ENCODE measurements at regions not wholly inside any gene's neighbourhood (a gene's known extent, or its start where the extent isn't known, plus 50 kb on each side); places are given as distances from the start of the nearest gene placed in this dataset.
"Not testable (repeated sequence)": the region's sequence is repeated elsewhere in the genome, so short reads cannot be mapped to it uniquely, and the experiment has no call there.

GRCh38 chr3:75380276-75380771 is 283.8 kb upstream of the FRG2C start:
- Mint-ChIP-seq H3K4me3 (no peak overlapping the region), H3K27me3 (ENCODE audit: low read depth in 3 of 3) (peaks cover 0 to 5% (median 2%) of the 10 kb centered on the region in 3 donors), H3K36me3 (no peaks in the 10 kb centered on the region), H3K9me3 (peaks cover 0 to 3% (median 1%) of the 10 kb centered on the region in 6 donors), H3K4me1 (no peaks in the 10 kb centered on the region), H3K27ac (no peak overlapping the region)
- no peak for DNase-seq

GRCh38 chr3:75384016-75384415 is 280.1 kb upstream of the FRG2C start:
- H3K4me3 Mint-ChIP-seq; H3K27ac Mint-ChIP-seq; H3K27me3 Mint-ChIP-seq (ENCODE audit: low read depth in 3 of 3); DNase-seq; H3K9me3 Mint-ChIP-seq; H3K4me1 Mint-ChIP-seq; H3K36me3 Mint-ChIP-seq: not testable (repeated sequence)

- H3K4me3 Mint-ChIP-seq; H3K36me3 Mint-ChIP-seq; DNase-seq; H3K9me3 Mint-ChIP-seq; H3K27ac Mint-ChIP-seq; H3K4me1 Mint-ChIP-seq; H3K27me3 Mint-ChIP-seq (ENCODE audit: low read depth in 3 of 3): not testable (repeated sequence)
Measured at GRCh38 chr3:75388486-75389124, 275.5 kb upstream of the FRG2C start.

GRCh38 chr3:75393288-75393694 is 270.8 kb upstream of the FRG2C start:
- not testable (repeated sequence) for H3K9me3 Mint-ChIP-seq; H3K4me3 Mint-ChIP-seq; H3K27me3 Mint-ChIP-seq (ENCODE audit: low read depth in 3 of 3); DNase-seq; H3K36me3 Mint-ChIP-seq; H3K4me1 Mint-ChIP-seq; H3K27ac Mint-ChIP-seq

- H3K27me3 Mint-ChIP-seq (ENCODE audit: low read depth in 3 of 3); DNase-seq; H3K36me3 Mint-ChIP-seq; H3K4me1 Mint-ChIP-seq; H3K9me3 Mint-ChIP-seq; H3K4me3 Mint-ChIP-seq; H3K27ac Mint-ChIP-seq: not testable (repeated sequence)
Measured at GRCh38 chr3:75394102-75394501, 270.0 kb upstream of the FRG2C start.

GRCh38 chr3:75394562-75395360 is 269.4 kb upstream of the FRG2C start:
- H3K4me3 Mint-ChIP-seq; H3K4me1 Mint-ChIP-seq; H3K27ac Mint-ChIP-seq; H3K9me3 Mint-ChIP-seq; DNase-seq; H3K27me3 Mint-ChIP-seq (ENCODE audit: low read depth in 3 of 3); H3K36me3 Mint-ChIP-seq: not testable (repeated sequence)

GRCh38 chr3:75395580-75396315 is 268.4 kb upstream of the FRG2C start:
- H3K4me3 Mint-ChIP-seq, result no peak overlapping the region
- H3K27me3 Mint-ChIP-seq (ENCODE audit: low read depth in 3 of 3), result peaks cover 0 to 2% (median 0%) of the 10 kb centered on the region in 3 donors
- no peaks in the 10 kb centered on the region for H3K4me1 Mint-ChIP-seq
- peaks cover 0 to 3% (median 0%) of the 10 kb centered on the region in 3 donors for H3K36me3 Mint-ChIP-seq
- peaks cover 0 to 4% (median 1%) of the 10 kb centered on the region in 6 donors for H3K9me3 Mint-ChIP-seq
- no peak for DNase-seq
- no peak overlapping the region for H3K27ac Mint-ChIP-seq

GRCh38 chr3:75396316-75396802 is 267.8 kb upstream of the FRG2C start:
- Mint-ChIP-seq H3K4me1 (no peaks in the 10 kb centered on the region), H3K27me3 (ENCODE audit: low read depth in 3 of 3) (peaks cover 0 to 2% (median 2%) of the 10 kb centered on the region in 3 donors), H3K36me3 (peaks cover 0 to 3% (median 0%) of the 10 kb centered on the region in 3 donors), H3K27ac (no peak overlapping the region), H3K9me3 (peaks cover 0 to 4% (median 1%) of the 10 kb centered on the region in 6 donors), H3K4me3 (no peak overlapping the region)
- no peak for DNase-seq

GRCh38 chr3:75397486-75397885 is 266.6 kb upstream of the FRG2C start:
- not testable (repeated sequence) for H3K27me3 Mint-ChIP-seq (ENCODE audit: low read depth in 3 of 3); H3K4me1 Mint-ChIP-seq; H3K4me3 Mint-ChIP-seq; H3K36me3 Mint-ChIP-seq; H3K9me3 Mint-ChIP-seq; H3K27ac Mint-ChIP-seq; DNase-seq

GRCh38 chr3:75422101-75422945 is 241.8 kb upstream of the FRG2C start:
- not testable (repeated sequence) for H3K27me3 Mint-ChIP-seq (ENCODE audit: low read depth in 3 of 3); H3K4me1 Mint-ChIP-seq; H3K9me3 Mint-ChIP-seq; H3K27ac Mint-ChIP-seq; H3K4me3 Mint-ChIP-seq; H3K36me3 Mint-ChIP-seq
- peak; percentile 15 to 27 (median 18) for DNase-seq

GRCh38 chr3:75425379-75425778 is 238.7 kb upstream of the FRG2C start:
- not testable (repeated sequence) for H3K4me3 Mint-ChIP-seq; H3K9me3 Mint-ChIP-seq; H3K36me3 Mint-ChIP-seq; H3K27me3 Mint-ChIP-seq (ENCODE audit: low read depth in 3 of 3); H3K4me1 Mint-ChIP-seq; DNase-seq; H3K27ac Mint-ChIP-seq

- not testable (repeated sequence) for H3K27me3 Mint-ChIP-seq (ENCODE audit: low read depth in 3 of 3); H3K4me3 Mint-ChIP-seq; H3K36me3 Mint-ChIP-seq; H3K9me3 Mint-ChIP-seq; DNase-seq; H3K4me1 Mint-ChIP-seq; H3K27ac Mint-ChIP-seq
Measured at GRCh38 chr3:75427486-75427885, 236.6 kb upstream of the FRG2C start.

- not testable (repeated sequence) for H3K36me3 Mint-ChIP-seq; H3K27me3 Mint-ChIP-seq (ENCODE audit: low read depth in 3 of 3); DNase-seq; H3K4me3 Mint-ChIP-seq; H3K9me3 Mint-ChIP-seq; H3K4me1 Mint-ChIP-seq; H3K27ac Mint-ChIP-seq
Measured at GRCh38 chr3:75427906-75428305, 236.2 kb upstream of the FRG2C start.

Data from immature natural killer cell (primary cell).